NCI-H2196 (cell line): ENCODE measurements at regions not wholly inside any gene's neighbourhood (a gene's known extent, or its start where the extent isn't known, plus 50 kb on each side); places are given as distances from the start of the nearest gene placed in this dataset.

Source experiments
- DNase-seq: peaks from one replicate; lab custom pipeline; 2025; ENCODE audit not compliant: unreplicated experiment; lab: John Stamatoyannopoulos, UW

GRCh38 chr5:88545338-88545737 lies 276.7 kb upstream of the TMEM161B start:
- DNase-seq: no peak

GRCh38 chr5:88544671-88545070 lies 276.0 kb upstream of the TMEM161B start:
- no peak for DNase-seq

GRCh38 chr5:88544136-88544645 lies 275.5 kb upstream of the TMEM161B start:
- no peak for DNase-seq

- no peak for DNase-seq
Measured at GRCh38 chr5:88542786-88543185, 274.1 kb upstream of the TMEM161B start.

DNA sequence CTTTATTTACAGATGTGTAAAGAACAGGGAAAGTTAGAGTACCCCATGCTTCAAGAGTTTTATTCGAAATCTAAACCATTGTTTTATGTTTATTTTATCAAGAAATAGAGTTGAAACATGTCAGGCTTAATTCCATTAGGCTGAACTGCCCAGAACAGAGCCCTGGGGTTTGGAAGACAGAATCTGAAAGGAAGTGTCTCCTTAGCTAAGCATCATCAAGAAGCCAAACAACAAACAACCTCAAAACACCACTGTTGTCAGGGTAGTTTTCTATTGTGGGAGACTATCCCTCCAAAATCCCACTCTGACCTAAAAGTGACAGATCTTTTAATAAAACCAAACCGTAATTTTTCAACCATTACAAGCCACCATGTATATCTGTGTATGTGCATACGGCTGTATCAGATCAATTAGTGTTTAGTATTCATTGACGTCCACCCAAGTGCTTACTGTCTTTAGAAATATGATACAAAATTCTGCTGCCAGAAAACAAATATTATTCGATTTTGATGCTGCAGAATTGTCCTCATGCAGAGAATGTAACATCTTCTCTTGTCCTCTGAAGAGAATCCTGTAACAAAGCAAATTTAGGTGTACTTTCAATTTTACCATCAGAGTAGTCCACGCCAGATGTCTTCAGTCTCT lies 271.9 kb upstream of the TMEM161B start:
- no peak for DNase-seq

DNA sequence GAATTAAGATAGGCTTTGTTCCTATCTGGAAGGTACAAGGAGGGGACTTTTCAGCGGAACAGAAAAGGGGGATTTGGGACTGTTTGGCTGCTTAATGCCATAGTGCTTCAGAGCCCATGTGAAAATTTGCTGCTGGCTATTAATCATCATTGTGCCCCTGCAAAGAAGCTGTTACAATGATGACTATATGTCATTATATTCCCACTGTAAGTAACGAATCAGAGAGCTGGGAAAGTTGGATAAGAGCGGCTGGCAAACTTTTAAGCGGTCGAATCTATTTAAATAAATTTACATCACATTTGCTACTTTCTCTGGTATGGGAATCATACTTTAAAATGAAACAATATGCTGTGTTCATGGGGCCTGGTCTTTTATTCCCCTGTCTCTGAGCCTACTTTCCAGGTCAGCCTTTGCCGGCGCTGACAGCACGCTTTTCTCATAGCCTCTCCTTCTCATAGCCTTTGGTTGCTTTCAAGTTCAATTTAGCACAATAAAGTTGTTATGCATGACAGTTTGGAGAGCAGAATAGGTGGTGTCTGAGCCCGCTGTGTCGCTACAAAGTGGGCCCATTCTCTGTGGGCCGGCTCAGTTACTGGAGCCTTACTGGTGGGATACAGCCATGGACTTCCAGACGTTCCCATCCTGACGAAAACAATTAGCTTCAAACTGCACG lies 271.2 kb upstream of the TMEM161B start:
- DNase-seq: no peak

GRCh38 chr5:88539026-88539425 lies 270.4 kb upstream of the TMEM161B start:
- no peak for DNase-seq

DNA sequence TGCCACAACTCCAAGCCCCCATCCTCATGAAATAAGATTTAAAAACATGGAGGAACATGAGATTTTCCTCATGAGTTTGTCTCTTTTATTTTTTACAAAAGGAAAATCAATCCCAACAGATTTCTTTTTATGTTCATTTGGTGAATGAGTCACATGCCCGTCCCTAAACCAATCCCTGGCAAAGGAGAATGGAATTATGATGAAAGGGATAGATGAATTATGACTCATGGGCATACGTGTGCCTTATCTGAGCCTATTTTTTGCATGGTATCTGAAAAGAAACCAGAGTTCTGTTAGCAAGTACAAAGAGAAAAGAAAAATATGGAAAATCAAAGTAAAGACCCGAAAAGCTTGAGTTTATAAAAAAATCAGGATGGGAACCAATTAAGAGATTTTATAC lies 267.5 kb upstream of the TMEM161B start:
- no peak for DNase-seq

DNA sequence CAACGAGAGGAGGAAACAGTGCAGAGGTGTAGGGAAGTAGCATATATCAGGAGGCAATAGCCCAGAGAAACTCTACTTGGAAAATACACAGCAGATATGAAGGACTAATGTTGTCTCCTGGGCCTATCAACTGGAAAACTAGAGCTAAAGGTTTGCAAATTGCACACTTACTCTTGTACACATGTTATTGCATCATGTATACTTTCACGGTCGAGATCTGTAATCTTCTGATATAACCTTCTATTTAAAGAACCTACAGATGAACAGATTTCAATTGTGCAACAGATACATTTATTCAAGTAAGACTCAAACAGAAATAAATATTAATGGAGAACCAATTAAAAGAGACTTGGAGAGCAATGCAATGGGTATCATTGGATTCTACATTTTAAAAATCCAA lies 256.3 kb upstream of the TMEM161B start:
- no peak for DNase-seq

- no peak for DNase-seq
Measured at GRCh38 chr5:88519066-88519465, 250.4 kb upstream of the TMEM161B start.

GRCh38 chr5:88518131-88519016 lies 249.7 kb upstream of the TMEM161B start:
- no peak for DNase-seq

DNA sequence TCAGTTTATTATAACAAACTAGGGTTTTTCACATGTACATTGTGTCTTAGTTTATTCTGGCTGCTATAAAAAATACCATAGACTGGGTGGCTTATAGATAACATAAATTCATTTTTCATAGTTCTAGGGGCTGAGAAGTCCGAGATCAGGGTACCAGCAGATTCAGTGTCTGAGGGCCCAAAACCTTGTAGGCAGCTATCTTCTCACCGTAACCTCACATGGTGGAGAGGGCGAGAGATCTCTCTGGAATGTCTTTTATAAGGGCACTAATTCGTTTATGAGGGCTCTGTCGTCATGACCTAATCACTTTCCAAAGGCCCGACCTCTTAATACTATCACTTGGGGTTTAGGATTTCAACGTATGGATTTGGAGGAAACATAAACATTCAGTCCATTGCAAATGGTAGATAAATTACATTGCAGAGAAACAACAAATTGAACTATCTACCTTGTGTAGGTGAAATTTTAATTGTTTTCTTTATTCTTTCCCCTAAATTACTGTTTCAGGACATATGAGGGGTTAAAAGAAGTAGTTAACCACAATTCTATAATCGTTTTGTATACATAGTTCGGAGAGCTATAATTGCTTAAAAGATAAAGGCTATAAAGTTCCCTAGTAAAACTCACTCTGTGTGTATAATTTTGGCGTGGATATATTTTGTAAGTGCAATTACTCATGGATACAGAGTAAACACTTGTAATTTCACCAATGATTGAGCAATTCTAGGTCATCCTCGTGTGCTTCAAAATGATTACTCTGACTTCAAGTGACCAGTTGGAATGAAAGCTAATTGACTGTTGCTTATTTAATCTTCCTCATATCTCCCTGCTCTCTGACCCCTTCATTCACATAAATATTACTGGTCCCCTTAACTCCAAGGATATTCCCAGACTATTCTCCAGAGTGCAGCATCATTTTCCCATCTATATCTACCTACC lies 247.5 kb upstream of the TMEM161B start:
- DNase-seq: no peak

DNA sequence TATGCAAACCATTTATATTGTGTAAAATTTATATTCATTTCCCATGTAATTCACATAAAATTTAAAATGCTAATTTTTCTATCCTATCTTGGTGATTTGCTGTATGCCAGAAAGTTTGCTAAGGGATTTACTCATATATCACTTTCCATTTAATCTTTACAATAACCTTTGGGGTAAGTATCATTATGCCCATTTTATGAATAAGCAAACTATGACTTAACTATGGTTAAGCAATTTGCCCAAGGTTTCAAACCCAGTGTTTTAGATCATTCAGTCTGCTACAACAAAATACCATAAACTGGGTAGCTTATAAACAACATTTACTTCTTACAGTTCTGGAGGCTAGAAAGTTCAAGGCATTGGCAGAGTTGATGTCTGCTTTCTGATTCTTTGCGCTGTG lies 246.4 kb upstream of the TMEM161B start:
- no peak for DNase-seq

- no peak for DNase-seq
Measured at GRCh38 chr5:88509403-88509802, 240.8 kb upstream of the TMEM161B start.

DNA sequence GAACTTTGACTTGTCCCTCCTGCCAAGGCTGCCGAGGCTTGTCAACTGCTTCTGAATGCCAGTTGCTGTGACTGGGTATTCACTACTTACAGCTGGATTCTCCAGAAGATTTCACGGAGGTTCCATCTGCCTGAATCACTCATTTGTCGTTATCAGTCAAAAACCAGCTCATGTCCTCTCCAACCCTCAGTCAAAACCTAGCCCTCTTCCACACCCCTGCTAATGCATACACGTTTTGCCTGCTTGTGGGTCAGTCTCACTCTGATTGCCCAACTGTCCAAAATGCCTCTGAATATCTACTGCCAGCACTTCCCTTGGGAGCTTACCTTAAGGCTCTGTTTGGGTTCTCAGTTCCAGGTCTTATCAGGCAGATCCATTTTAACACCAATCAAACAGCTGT lies 238.6 kb upstream of the TMEM161B start:
- DNase-seq: no peak

- DNase-seq: no peak
Measured at GRCh38 chr5:88503406-88503805, 234.8 kb upstream of the TMEM161B start.

- DNase-seq: no peak
Measured at GRCh38 chr5:88503041-88503345, 234.3 kb upstream of the TMEM161B start.

GRCh38 chr5:88502179-88503040 lies 233.8 kb upstream of the TMEM161B start:
- no peak for DNase-seq

DNA sequence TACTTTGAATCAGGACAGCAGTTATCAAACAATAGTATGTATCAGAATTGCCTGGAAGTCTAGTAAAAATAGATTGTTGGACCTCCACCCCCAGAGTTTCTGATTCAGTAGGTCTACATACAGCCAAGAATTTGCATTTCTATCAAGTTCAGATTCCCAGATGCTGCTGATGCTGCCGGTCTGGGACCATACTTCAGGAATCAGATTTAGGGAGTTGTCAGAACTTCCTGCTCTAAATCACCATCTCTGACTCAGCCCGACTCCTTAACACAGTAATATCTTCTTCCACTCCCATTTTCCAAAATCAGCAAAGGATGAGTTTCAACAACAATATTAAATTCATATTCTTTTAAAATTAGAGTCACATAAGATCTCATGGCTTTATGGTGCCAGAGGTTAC lies 227.2 kb upstream of the TMEM161B start:
- DNase-seq: no peak

GRCh38 chr5:88490874-88491273 lies 222.2 kb upstream of the TMEM161B start:
- DNase-seq: no peak
